CD8-positive, alpha-beta memory T cell (primary cell): ENCODE measurements at regions not wholly inside any gene's neighbourhood (a gene's known extent, or its start where the extent isn't known, plus 50 kb on each side); places are given as distances from the start of the nearest gene placed in this dataset.

ENCODE experiments used
- CTCF ChIA-PET: fragments of 350-600 bp; sonication (Branson Sonifier 250); formaldehyde crosslinking; loops from one replicate; lab custom pipeline; 2021; ENCODE audit warnings: antibody characterized with exemption; lab: Charles Lee
- POLR2A ChIA-PET: fragments of 350-600 bp; sonication (Branson Sonifier 250); formaldehyde crosslinking; loops from one replicate; lab custom pipeline; 2021; ENCODE audit warnings: antibody characterized with exemption; lab: Charles Lee
- DNase-seq, 5 donors: peaks; one replicate each; pipeline versions ENCODE4 v3.0.0 to v3.0.0-alpha.2; 2020 to 2022; ENCODE audit warnings: mixed read lengths in 1 of 5
- H3K27ac ChIP-seq: one replicate; pipeline ENCODE4 v1.7.0; 2013; ENCODE audit warnings: low read depth, mild to moderate bottlenecking, low read length, moderate library complexity
- H3K27me3 ChIP-seq: 2 replicates; pipeline ENCODE4 v1.7.0; 2013; ENCODE audit warnings: low read length, mild to moderate bottlenecking; ENCODE audit not compliant: insufficient read depth, poor library complexity, severe bottlenecking
- H3K36me3 ChIP-seq: 2 replicates; pipeline ENCODE4 v1.7.0; 2013; ENCODE audit warnings: mild to moderate bottlenecking, low read length, moderate library complexity; ENCODE audit not compliant: insufficient read depth
- H3K4me1 ChIP-seq: 2 replicates; pipeline ENCODE4 v1.7.0; 2013; ENCODE audit warnings: mild to moderate bottlenecking, low read length, moderate library complexity; ENCODE audit not compliant: insufficient read depth
- H3K4me3 ChIP-seq: 2 replicates; pipeline ENCODE4 v1.7.0; 2013; ENCODE audit warnings: mild to moderate bottlenecking, low read length
- H3K9me3 ChIP-seq: 2 replicates; pipeline ENCODE4 v1.7.0; 2013; ENCODE audit warnings: mild to moderate bottlenecking, low read length
- H3K27ac Mint-ChIP-seq, 8 donors: one replicate each; pipeline ENCODE4 v1.8.0; 2020 to 2021; ENCODE audit warnings: mixed read lengths in 8 of 8, mild to moderate bottlenecking in 6 of 8, inconsistent platforms in 3 of 8, moderate library complexity in 3 of 8
- H3K27me3 Mint-ChIP-seq, 2 donors: one replicate each; pipeline ENCODE4 v1.8.0; 2020 to 2021; ENCODE audit warnings: mixed read lengths in 2 of 2, mild to moderate bottlenecking in 1 of 2, moderate library complexity in 1 of 2
- H3K36me3 Mint-ChIP-seq, 3 donors: one replicate each; pipeline ENCODE4 v1.8.0; 2020 to 2021; ENCODE audit warnings: mixed read lengths in 3 of 3, inconsistent platforms in 1 of 3, mild to moderate bottlenecking in 1 of 3
- H3K4me1 Mint-ChIP-seq, 3 donors: one replicate each; pipeline ENCODE4 v1.8.0; 2020 to 2021; ENCODE audit warnings: mixed read lengths in 3 of 3, inconsistent platforms in 1 of 3, mild to moderate bottlenecking in 1 of 3
- H3K4me3 Mint-ChIP-seq, 7 donors: one replicate each; pipeline ENCODE4 v1.8.0; 2020 to 2021; ENCODE audit warnings: mixed read lengths in 7 of 7, mild to moderate bottlenecking in 6 of 7, moderate library complexity in 4 of 7, inconsistent platforms in 2 of 7
- H3K9me3 Mint-ChIP-seq, 5 donors: one replicate each; pipeline ENCODE4 v1.8.0; 2020 to 2022; ENCODE audit warnings: mixed read lengths in 5 of 5, mild to moderate bottlenecking in 3 of 5, moderate library complexity in 2 of 5, inconsistent platforms in 1 of 5

DNA sequence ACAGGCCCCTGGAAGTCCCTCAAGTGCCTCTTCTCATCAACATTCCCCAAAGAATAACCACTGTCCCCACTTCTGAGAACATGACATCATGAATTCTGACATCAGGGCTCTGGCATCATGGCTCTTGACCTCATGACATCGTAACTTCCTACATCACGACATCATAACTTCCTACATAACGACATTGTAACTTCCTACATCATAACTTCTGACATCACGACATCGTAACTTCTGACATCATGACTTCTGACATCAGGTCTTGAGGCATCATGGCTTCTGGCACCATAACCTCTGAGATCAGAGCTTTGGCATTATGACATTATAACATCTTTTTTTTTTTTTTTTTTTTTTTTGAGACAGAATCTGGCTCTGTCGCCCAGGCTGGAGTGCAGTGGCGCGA is 66.7 kb upstream of the FAM20C start:
- H3K4me1 ChIP-seq, result no peaks in the 10 kb centered on the region
- CTCF ChIA-PET, result no interaction called here
- H3K4me3 ChIP-seq, result no peak overlapping the region
- POLR2A ChIA-PET, result no interaction called here
- DNase-seq, result no peak
- H3K9me3 ChIP-seq, result no peaks in the 10 kb centered on the region
- H3K27ac ChIP-seq, result no peak overlapping the region
- no peaks in the 10 kb centered on the region for H3K27me3 ChIP-seq
- Mint-ChIP-seq H3K4me3 (no peak overlapping the region), H3K36me3 (no peaks in the 10 kb centered on the region), H3K27me3 (peaks cover 0 to 5% of the 10 kb centered on the region in 2 donors), H3K9me3 (no peaks in the 10 kb centered on the region), H3K4me1 (no peaks in the 10 kb centered on the region), H3K27ac (no peak overlapping the region)
- no peaks in the 10 kb centered on the region for H3K36me3 ChIP-seq

DNA sequence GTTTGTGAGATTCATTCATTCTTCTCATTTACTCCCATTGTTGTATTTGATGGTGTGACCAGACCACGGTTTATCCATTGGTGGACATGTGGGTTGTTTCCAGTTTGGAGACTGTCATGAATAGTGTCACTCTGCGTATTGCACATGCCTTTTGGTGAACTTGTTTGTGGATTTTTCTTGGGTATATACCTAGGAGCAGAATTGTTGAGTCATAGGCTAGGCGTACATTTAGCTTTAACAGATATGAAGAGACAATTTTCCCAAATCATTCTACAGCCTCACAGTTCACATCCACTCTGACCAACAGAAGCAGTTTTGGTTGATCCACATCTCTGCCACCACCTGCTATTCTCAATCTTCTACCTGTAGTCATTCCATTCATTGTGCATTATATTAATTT is 66.0 kb upstream of the FAM20C start:
- POLR2A ChIA-PET, result no interaction called here
- H3K9me3 Mint-ChIP-seq, result no peaks in the 10 kb centered on the region

DNA sequence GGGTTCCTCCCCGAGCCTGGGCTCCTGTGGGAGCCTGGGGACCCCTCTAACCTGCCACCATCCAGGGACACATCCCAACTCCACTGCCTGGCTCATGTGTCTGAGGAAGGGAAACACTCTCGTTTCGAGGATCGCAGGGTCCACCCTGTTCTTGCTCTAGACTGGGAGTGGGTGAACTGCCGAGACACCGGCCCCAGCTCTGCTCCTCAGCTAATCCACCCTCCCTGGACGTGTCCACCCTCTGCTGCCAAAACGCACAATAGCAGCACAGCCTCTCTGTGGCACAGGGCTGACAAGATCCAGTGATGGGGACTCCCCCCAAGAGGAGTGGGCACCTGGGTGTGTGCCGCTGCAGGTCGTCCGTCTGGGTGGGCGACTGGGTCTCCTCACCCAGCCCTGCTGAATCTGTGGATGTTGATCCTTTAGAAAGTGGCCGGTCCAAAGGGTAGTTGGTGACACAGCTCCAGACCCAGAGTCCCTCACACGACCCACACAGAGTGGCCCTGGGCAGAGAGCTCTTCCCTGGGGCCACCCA is 65.2 kb upstream of the FAM20C start:
- H3K4me1 ChIP-seq, result no peaks in the 10 kb centered on the region
- H3K9me3 ChIP-seq, result no peaks in the 10 kb centered on the region
- CTCF ChIA-PET, result no interaction called here
- POLR2A ChIA-PET, result no interaction called here
- no peaks in the 10 kb centered on the region for H3K36me3 Mint-ChIP-seq
- peaks cover under 1% of the 10 kb centered on the region for H3K27me3 ChIP-seq
- no peaks in the 10 kb centered on the region for H3K36me3 ChIP-seq
- H3K4me3 Mint-ChIP-seq, result no peak overlapping the region
- no peak overlapping the region for H3K27ac Mint-ChIP-seq
- no peaks in the 10 kb centered on the region for H3K9me3 Mint-ChIP-seq
- H3K27ac ChIP-seq, result no peak overlapping the region
- H3K4me3 ChIP-seq, result no peak overlapping the region
- no peak for DNase-seq
- H3K27me3 Mint-ChIP-seq, result peaks cover 3 to 7% of the 10 kb centered on the region in 2 donors
- no peaks in the 10 kb centered on the region for H3K4me1 Mint-ChIP-seq

More for the DNA sequence above, 66.0 kb upstream of the FAM20C start:
- peaks cover 3 to 5% of the 10 kb centered on the region in 2 donors for H3K27me3 Mint-ChIP-seq
- no peaks in the 10 kb centered on the region for H3K4me1 Mint-ChIP-seq
- no peaks in the 10 kb centered on the region for H3K4me1 ChIP-seq
- no peak overlapping the region for H3K27ac ChIP-seq
- no peaks in the 10 kb centered on the region for H3K36me3 ChIP-seq
- no peaks in the 10 kb centered on the region for H3K36me3 Mint-ChIP-seq
- DNase-seq, result no peak
- H3K4me3 Mint-ChIP-seq, result no peak overlapping the region
- CTCF ChIA-PET, result no interaction called here
- H3K9me3 ChIP-seq, result no peaks in the 10 kb centered on the region
- no peak overlapping the region for H3K27ac Mint-ChIP-seq
- H3K27me3 ChIP-seq, result no peaks in the 10 kb centered on the region
- no peak overlapping the region for H3K4me3 ChIP-seq

DNA sequence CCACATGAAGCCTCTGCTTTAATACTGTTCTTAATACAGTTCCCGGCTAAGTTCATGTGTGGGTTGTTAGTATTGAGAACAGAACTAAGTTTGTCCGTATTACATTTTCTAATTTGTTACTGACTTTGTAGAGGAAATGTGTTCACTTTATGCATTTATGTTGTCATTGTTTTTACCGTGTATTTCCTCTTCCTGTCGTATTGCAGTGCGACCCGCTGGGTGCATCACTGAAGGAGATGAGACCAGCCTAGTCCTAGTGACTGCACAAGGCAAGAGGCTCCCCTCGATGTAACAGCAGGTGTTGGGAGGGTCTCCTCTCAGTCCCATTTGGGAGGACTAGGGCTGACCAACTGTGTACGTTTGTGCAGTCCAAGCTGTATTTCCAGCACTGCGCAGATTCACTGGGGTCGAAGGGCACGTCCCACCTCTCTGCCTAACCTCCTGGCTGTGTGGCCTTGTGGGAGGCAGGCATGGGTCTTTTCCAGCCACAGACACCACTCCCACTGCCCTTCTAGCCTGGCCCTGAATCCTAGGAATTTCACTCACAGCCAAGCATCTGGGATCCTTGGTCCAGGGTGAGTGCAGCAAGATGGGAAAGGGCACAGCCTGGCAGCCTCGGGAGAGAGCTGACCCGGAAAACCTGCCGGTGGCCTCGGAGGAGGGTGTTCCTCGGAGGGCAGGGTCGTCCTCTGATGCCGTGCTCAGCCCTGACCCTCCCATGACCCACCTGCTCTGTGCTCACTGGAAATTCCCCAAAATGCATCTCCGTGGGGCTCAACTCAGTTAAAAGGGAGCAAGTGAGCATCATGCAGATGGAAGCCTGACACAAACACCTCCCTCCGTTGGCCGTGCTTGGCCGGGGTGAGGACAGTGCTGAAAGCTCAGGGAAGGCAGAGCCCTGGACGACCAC is 63.9 kb upstream of the FAM20C start:
- Mint-ChIP-seq H3K4me3 (no peak overlapping the region), H3K36me3 (no peaks in the 10 kb centered on the region), H3K27ac (no peak overlapping the region), H3K27me3 (peaks cover 8 to 11% of the 10 kb centered on the region in 2 donors), H3K4me1 (no peaks in the 10 kb centered on the region), H3K9me3 (no peaks in the 10 kb centered on the region)
- Histone ChIP-seq H3K4me3 (no peak overlapping the region), H3K9me3 (no peaks in the 10 kb centered on the region), H3K27me3 (peaks cover 4% of the 10 kb centered on the region), H3K36me3 (no peaks in the 10 kb centered on the region), H3K27ac (no peak overlapping the region), H3K4me1 (no peaks in the 10 kb centered on the region)
- ChIA-PET CTCF (no interaction called here), POLR2A (no interaction called here)
- no peak for DNase-seq

DNA sequence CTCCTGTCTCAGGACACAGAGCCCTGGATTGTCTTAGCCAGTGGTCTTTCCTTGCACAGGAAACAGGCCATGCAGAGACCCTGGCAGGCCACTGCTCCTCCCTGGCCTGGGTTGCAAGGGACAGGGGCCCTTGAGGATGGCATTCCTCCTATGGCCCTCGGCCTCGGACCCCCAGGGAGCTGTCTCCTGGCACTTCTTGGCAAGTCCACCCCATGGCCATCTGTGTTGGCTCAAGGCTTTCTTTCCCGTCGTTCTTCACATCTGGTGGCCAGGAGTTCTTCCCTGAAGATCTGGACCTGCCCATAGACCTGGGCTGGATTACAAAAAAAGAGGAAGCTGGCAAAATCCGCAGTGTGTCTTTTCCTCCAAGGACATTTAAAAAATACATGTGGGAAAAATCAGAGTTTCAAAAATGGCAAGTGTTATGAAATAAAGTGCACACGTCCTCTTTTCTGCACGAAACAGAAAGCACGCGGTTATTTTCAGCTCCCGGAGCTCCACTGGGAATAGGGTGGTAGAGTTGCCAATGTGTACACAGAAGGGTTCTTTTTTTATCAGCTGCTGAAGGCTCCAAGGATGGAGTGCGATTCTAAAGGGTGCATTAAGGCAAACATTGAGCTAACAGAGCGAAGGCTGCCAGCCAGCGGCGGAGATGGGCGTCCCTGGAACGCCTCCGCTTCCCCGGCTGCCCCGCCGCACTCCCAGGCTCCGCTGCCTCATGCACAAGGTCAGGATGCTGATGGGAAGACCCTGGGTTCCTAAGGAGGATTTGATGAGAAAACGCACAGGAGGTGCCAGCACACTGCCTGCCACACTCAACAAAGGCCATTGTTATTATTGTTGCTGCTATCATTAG is 62.8 kb upstream of the FAM20C start:
- H3K27me3 Mint-ChIP-seq, result peaks cover 8 to 11% of the 10 kb centered on the region in 2 donors
- Histone ChIP-seq H3K4me1 (no peaks in the 10 kb centered on the region), H3K9me3 (no peaks in the 10 kb centered on the region), H3K27me3 (peaks cover 4% of the 10 kb centered on the region), H3K4me3 (no peak overlapping the region), H3K27ac (no peak overlapping the region), H3K36me3 (no peaks in the 10 kb centered on the region)
- H3K4me1 Mint-ChIP-seq, result no peaks in the 10 kb centered on the region
- H3K27ac Mint-ChIP-seq, result no peak overlapping the region
- ChIA-PET CTCF (no interaction called here), POLR2A (no interaction called here)
- H3K4me3 Mint-ChIP-seq, result no peak overlapping the region
- H3K36me3 Mint-ChIP-seq, result no peaks in the 10 kb centered on the region
- DNase-seq, result no peak
- no peaks in the 10 kb centered on the region for H3K9me3 Mint-ChIP-seq

DNA sequence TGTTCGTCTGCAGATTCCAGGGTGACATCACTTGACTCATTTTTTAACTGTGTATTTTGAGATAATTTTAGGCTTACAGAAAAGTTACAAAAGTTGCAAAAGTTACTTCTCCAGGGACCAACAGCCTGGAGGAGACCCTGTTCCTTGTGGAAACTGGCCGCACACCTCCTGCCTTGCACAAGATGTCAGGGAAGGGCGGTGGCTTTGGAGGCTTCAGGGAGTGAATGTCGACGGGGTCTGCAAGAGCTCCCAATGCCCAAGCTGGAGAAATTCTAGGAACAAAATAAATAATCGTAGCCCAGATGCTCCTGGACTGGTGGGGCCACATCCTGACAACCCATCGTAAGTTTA is 62.2 kb upstream of the FAM20C start:
- H3K9me3 Mint-ChIP-seq, result no peaks in the 10 kb centered on the region
- no peak for DNase-seq
- H3K27me3 Mint-ChIP-seq, result peaks cover 11 to 12% of the 10 kb centered on the region in 2 donors
- ChIA-PET CTCF (no interaction called here), POLR2A (no interaction called here)
- Histone ChIP-seq H3K4me1 (no peaks in the 10 kb centered on the region), H3K9me3 (no peaks in the 10 kb centered on the region), H3K4me3 (no peak overlapping the region), H3K27me3 (peaks cover 4% of the 10 kb centered on the region), H3K36me3 (no peaks in the 10 kb centered on the region), H3K27ac (no peak overlapping the region)
- no peak overlapping the region for H3K4me3 Mint-ChIP-seq
- H3K4me1 Mint-ChIP-seq, result no peaks in the 10 kb centered on the region
- H3K36me3 Mint-ChIP-seq, result no peaks in the 10 kb centered on the region
- H3K27ac Mint-ChIP-seq, result no peak overlapping the region

DNA sequence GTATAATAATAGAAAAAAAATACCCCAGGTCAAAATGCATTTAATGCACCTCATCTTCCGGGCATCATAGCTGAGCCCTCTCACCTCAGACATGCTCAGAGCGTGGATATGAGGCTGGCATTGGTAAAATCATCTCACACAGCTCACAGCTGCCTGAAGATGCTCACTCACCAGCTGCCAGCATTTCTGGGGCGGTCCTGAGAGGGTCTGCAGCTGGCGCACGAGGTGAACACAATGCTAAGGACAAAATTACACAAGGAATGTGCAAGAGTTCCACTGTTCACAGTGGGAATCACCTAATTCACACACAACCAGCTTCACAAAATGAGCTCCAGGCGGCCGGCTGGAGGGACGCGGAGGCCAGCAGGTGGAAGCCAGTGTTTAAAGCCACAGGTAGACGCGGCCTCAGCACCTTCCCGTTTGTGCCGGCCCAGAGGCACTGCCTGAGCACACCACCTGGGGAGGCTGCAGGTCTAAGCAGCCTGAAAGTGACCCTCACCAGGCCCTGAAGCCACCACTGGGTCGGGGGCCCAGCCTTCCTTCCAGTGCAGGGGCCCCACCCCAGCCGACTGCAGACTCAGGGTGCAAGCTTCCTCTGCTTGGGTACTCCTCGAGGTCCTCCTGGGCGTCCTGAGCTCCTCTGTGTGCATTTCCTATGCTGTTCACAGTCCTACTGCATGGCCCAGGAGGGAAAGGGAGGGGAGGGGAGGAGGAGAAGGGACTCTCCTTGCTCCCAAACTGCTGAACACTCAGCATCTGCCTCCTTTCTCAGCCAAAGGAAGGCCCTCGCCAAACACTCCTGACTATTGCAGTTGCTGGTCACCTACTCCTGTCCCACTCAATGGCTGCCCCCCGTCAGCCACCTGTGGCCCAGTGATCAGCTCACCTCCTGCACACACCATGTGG is 61.2 kb upstream of the FAM20C start:
- no peaks in the 10 kb centered on the region for H3K36me3 Mint-ChIP-seq
- no peak for DNase-seq
- H3K36me3 ChIP-seq, result no peaks in the 10 kb centered on the region
- ChIA-PET CTCF (no interaction called here), POLR2A (no interaction called here)
- H3K4me3 Mint-ChIP-seq, result no peak overlapping the region
- no peaks in the 10 kb centered on the region for H3K9me3 ChIP-seq
- H3K27me3 Mint-ChIP-seq, result peaks cover 15 to 17% of the 10 kb centered on the region in 2 donors
- H3K4me1 ChIP-seq, result no peaks in the 10 kb centered on the region
- no peaks in the 10 kb centered on the region for H3K9me3 Mint-ChIP-seq
- no peak overlapping the region for H3K27ac Mint-ChIP-seq
- no peak overlapping the region for H3K4me3 ChIP-seq
- H3K4me1 Mint-ChIP-seq, result no peaks in the 10 kb centered on the region
- no peak overlapping the region for H3K27ac ChIP-seq
- peaks cover 4% of the 10 kb centered on the region for H3K27me3 ChIP-seq
